HG03066 (cell line): ENCODE measurements at regions not wholly inside any gene's neighbourhood (a gene's known extent, or its start where the extent isn't known, plus 50 kb on each side); places are given as distances from the start of the nearest gene placed in this dataset.
"Not testable (repeated sequence)": the region's sequence is repeated elsewhere in the genome, so short reads cannot be mapped to it uniquely, and the experiment has no call there.

Experiments used
- ATAC-seq: cut with Tn5 transposase; IDR thresholded peaks from one replicate; pipeline ENCODE4 v1.9.1; 2021; ENCODE audit warnings: low read depth; ENCODE audit not compliant: unreplicated experiment

- ATAC-seq: no peak
These were observed 1018.5 kb downstream of the ADGRL2 start for GRCh38 chr1:82819234-82819633.

GRCh38 chr1:82818586-82818985 lies 1017.9 kb downstream of the ADGRL2 start:
- ATAC-seq: no peak

- ATAC-seq: no peak
These were observed 1012.7 kb downstream of the ADGRL2 start for GRCh38 chr1:82813386-82813785.

- ATAC-seq: no peak
These were observed 1009.9 kb downstream of the ADGRL2 start for GRCh38 chr1:82810601-82811000.

- no peak for ATAC-seq
These were observed 1006.8 kb downstream of the ADGRL2 start for GRCh38 chr1:82807563-82807962.

DNA sequence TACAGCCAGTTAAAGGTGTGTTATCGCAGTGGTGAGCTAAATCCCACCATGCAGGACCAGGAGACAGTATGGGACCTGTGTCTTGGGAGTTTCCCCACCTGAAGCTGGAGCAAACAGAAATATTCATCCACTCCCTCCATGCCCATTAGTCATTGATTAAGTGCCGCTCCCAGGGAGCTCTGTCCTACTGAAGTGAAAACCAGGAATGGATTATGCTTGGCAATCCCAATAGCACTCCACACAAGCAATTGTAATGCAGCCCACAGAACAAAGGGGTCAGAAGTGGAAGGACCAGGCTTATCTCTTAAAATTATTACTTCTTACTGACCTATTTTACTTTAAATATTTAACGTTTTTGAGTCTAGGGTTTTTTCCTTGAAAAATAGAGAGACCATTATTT lies 1005.4 kb downstream of the ADGRL2 start:
- no peak for ATAC-seq

GRCh38 chr1:82801176-82801575 lies 1000.4 kb downstream of the ADGRL2 start:
- no peak for ATAC-seq

DNA sequence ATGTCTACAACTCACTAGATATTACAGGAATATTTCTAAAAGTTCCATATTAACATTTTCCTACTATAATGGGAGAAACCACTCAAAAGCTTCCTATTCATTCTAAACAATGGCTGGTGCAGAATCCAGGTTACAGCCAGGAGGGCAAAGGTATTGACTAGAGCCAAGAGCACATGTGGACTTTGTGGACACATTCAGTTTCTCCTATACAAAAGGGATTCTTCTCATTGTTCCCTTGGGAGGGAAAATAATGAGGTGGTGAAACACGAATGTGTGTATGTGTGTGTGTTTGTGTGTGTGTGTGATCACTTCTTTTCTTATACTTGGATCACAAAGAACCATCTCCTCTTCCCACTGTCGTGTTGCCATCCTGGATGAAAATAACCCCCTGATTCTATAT lies 1000.0 kb downstream of the ADGRL2 start:
- no peak for ATAC-seq

DNA sequence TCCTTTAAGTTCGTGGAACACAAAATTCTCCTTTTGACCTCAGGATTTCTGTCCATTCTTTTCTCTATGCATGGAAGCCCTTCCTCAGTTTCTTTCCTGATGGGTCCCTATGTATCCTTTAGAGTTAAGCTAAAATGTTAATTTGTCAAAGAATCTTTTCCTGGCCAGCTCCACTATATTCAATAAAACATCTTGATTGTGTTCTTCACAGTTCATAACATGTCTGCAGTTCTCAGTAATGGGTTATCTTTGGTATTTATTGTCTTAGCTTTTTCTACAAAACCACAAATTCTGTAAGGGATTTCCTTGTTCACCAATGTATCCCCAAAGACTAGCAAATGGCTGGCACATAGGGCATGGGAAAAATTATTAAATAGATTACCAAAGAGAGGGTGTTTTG lies 998.5 kb downstream of the ADGRL2 start:
- no peak for ATAC-seq

DNA sequence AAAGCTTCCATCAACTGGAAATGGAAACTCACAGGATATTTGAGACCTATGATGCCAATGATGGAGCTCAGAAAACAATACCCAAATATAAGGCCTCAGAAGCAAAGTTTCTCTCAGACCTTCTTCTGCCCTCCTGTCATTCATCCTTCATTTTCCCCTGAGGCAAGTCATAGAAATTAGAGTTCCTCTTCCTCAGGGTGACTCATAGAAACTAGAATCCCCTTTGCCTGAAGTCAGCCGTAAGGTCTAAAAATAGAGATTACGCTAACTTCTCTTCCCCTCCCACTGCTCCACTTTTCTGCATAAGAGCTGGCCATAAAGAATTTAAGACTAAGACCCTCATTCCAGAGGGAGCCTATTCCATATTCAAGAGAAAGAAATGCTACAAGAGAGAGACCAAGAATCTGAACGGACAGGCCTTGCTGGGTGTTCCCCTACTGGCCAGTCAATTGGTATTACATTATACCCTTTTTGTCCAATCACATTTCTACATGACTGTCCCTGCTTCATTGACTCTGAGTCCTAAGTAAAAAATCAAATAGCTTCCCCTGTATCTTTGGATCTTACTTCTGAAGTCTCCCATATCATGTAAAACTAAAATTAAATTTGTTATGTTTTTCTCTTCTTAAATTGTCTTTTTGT lies 994.9 kb downstream of the ADGRL2 start:
- no peak for ATAC-seq

GRCh38 chr1:82792151-82792550 lies 991.4 kb downstream of the ADGRL2 start:
- no peak for ATAC-seq

- ATAC-seq: no peak
These were observed 989.8 kb downstream of the ADGRL2 start for GRCh38 chr1:82790556-82790955.

DNA sequence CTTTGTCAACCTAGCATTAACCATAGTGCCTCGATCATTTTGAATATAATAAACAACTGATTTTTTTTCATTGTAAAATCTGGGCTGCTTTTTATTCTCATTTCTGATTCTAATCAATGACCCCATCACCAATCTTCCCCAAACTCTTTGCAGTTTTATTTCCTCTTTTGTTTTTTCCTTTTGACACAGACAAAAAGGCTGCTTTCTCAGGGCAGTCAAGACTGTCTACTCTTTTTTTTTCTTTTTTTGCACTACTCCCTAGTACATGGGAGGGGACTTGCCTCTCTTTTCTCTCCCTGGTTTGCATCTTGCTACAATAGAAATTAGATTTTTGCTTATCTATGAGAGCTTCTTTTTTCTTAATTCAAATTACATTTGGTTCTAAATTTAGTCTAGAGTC lies 987.9 kb downstream of the ADGRL2 start:
- ATAC-seq: no peak

- no peak for ATAC-seq
These were observed 987.3 kb downstream of the ADGRL2 start for GRCh38 chr1:82788038-82788437.

DNA sequence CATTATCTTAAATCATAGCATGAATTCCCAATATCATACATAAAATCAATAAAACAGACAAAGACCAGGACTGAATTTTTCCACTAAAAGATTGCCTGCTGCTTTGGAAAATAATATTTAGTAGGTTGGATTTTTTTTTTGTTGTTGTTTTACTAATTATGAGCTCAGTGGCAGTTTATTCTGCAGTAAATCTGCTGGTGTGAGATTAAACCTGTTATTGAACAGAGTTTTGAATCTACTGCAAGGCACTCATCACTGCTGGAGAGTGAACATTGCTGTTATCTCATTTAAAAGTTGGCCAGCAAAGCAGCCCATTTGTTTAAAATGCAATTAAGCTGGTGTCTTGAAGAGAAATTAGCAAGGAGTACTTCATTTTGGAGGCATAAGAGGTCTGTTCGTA lies 986.1 kb downstream of the ADGRL2 start:
- ATAC-seq: no peak

- ATAC-seq: no peak
These were observed 984.6 kb downstream of the ADGRL2 start for GRCh38 chr1:82785268-82785790.

DNA sequence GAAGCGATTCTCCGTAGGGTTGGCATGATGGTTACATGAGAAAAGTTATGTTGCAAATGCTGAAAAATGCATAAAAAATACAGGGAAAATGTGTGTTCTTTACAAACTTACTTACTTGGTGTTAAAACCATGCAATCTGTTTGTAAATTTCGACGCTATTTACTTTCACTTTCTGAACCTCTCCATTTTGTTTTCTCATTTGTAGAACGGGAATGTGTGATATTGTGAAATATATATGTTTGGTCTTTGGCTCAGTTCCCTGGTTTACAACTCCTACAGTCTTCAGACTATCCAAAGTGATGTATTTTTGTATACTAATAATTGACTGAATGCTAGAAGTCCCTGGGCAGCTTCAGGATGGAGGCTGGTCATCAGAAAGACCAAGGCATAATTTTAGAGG lies 982.3 kb downstream of the ADGRL2 start:
- ATAC-seq: no peak

GRCh38 chr1:82782599-82782998 lies 981.9 kb downstream of the ADGRL2 start:
- ATAC-seq: no peak

- no peak for ATAC-seq
These were observed 977.9 kb downstream of the ADGRL2 start for GRCh38 chr1:82778612-82779011.

- no peak for ATAC-seq
These were observed 976.5 kb downstream of the ADGRL2 start for GRCh38 chr1:82777240-82777639.

GRCh38 chr1:82776730-82777129 lies 976.0 kb downstream of the ADGRL2 start:
- ATAC-seq: not testable (repeated sequence)

DNA sequence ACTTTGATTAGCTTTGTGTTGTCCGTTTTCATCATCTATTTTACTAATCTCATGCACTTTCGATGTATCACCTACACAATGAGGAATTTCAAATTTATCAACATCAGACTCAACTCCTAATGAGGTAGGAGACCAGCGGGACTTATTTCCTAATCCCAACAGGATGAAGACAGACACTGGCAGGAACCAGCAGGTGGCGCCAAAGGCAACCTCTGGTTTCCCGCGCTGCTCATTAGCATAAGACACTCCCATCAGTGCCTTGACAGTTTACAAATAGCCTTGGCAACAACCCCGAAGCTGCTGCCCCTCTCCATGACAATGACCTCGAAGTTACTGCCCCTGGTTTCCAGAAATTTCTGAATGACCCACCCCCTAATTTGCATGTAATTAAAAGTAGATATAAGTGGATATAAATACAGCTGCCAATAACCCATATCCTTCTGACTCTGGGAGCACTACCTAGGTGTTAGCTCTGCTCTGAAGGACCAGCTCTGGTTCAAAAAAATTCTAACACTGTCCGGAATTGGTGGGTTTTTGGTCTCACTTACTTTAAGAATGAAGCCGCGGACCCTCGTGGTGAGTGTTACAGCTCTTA lies 974.8 kb downstream of the ADGRL2 start:
- no peak for ATAC-seq
